ENCODE measurements at regions not wholly inside any gene's neighbourhood (a gene's known extent, or its start where the extent isn't known, plus 50 kb on each side); places are given as distances from the start of the nearest gene placed in this dataset.
"Not testable (repeated sequence)": the region's sequence is repeated elsewhere in the genome, so short reads cannot be mapped to it uniquely, and the experiment has no call there.

GRCh38 chrY:11461406-11461805 lies 1239.6 kb upstream of the USP9Y start:
- H3K4me1 ChIP-seq; intact Hi-C loops (cut with DNase I); H3K4me3 ChIP-seq (replicated peaks in 1 of 3); H3K27me3 ChIP-seq; H3K9me3 ChIP-seq; DNase-seq; H3K36me3 ChIP-seq; H3K27ac ChIP-seq: not testable (repeated sequence)
- WGBS, 2 donors, result 12 to 15% methylated on average over 4 of the region's 4 CpGs
- peak in 1 of 6 experiments; percentile 23 for TF ChIP-seq CTCF (IDR thresholded peaks at IDR 0.05)

GRCh38 chrY:11466778-11467177 lies 1234.3 kb upstream of the USP9Y start:
- DNase-seq; H3K27me3 ChIP-seq; H3K36me3 ChIP-seq; H3K9me3 ChIP-seq; intact Hi-C loops (cut with DNase I); H3K4me3 ChIP-seq (replicated peaks in 1 of 3); H3K27ac ChIP-seq; H3K4me1 ChIP-seq: not testable (repeated sequence)
- WGBS, 2 donors, result 14 to 17% methylated on average over 5 of the region's 5 CpGs
